HCT116 (cell line): ENCODE measurements at regions not wholly inside any gene's neighbourhood (a gene's known extent, or its start where the extent isn't known, plus 50 kb on each side); places are given as distances from the start of the nearest gene placed in this dataset.

Experiments
- CTCF ChIP-seq, 3 experiments: fragments of 200-600 bp in 1 of 3; sonication (generic) in 1 of 3; IDR thresholded peaks in 2 of 3; conservative IDR thresholded peaks in 1 of 3; 2 replicates each; pipeline ENCODE4 v1.5.1; 2012 to 2017; ENCODE audit warnings: low read depth in 2 of 3, low read length in 2 of 3, antibody characterized with exemption in 1 of 3, borderline replicate concordance in 1 of 3, control low read depth in 1 of 3, mild to moderate bottlenecking in 1 of 3, mixed read lengths in 1 of 3, mixed run types in 1 of 3, moderate library complexity in 1 of 3; ENCODE audit not compliant: insufficient read depth in 1 of 3
- EGR1 ChIP-seq: IDR thresholded peaks from 2 replicates; pipeline ENCODE4 v1.6.1; 2012; ENCODE audit warnings: low read depth
- ELF1 ChIP-seq: IDR thresholded peaks from 2 replicates; pipeline ENCODE4 v1.6.1; 2012; ENCODE audit warnings: low read depth, borderline replicate concordance
- EZH2 ChIP-seq: fragments of 200-600 bp; sonication (generic); IDR thresholded peaks from 2 replicates; pipeline ENCODE4 v1.6.1; 2017; ENCODE audit warnings: antibody characterized with exemption, mixed run types
- JUND ChIP-seq: IDR thresholded peaks from 2 replicates; pipeline ENCODE4 v1.6.1; 2012
- MAX ChIP-seq: IDR thresholded peaks from 2 replicates; pipeline ENCODE4 v1.6.1; 2012
- POLR2A ChIP-seq: IDR thresholded peaks from 2 replicates; pipeline ENCODE4 v1.7.0; 2011; ENCODE audit warnings: borderline replicate concordance; ENCODE audit not compliant: insufficient read depth, insufficient read length; ENCODE audit errors: extremely low read depth
- POLR2AphosphoS5 ChIP-seq: IDR thresholded peaks from 2 replicates; pipeline ENCODE4 v1.6.1; 2011; ENCODE audit warnings: mild to moderate bottlenecking, low read depth, low read length, moderate library complexity
- REST ChIP-seq: IDR thresholded peaks from 2 replicates; pipeline ENCODE4 v1.6.1; 2012; ENCODE audit warnings: low read depth
- SP1 ChIP-seq: IDR thresholded peaks from 2 replicates; pipeline ENCODE4 v1.6.1; 2012; ENCODE audit warnings: low read depth
- TCF7L2 ChIP-seq: IDR thresholded peaks from 2 replicates; pipeline ENCODE4 v1.7.0; 2011; ENCODE audit warnings: borderline replicate concordance, inconsistent platforms; ENCODE audit not compliant: insufficient read depth, insufficient read length; ENCODE audit errors: extremely low read depth

- no peak for TF ChIP-seq CTCF (IDR thresholded peaks at IDR 0.05 in 2 of 3, conservative IDR thresholded peaks at IDR 0.05 in 1 of 3; ENCODE audit: borderline replicate concordance in 1 of 3, insufficient read depth in 1 of 3, low read depth in 2 of 3, low read length in 2 of 3)
- no peak for TF ChIP-seq ELF1
- no peak for TF ChIP-seq POLR2A
- TF ChIP-seq MAX: no peak
- no peak for TF ChIP-seq EZH2
- TF ChIP-seq JUND: no peak
- no peak for TF ChIP-seq POLR2AphosphoS5
- no peak for TF ChIP-seq TCF7L2
- TF ChIP-seq EGR1: no peak
- TF ChIP-seq SP1: no peak
- TF ChIP-seq REST: no peak
Measured at GRCh38 chr10:110402077-110402416, 95.7 kb upstream of the DUSP5 start.
